GM23338 (cell line): ENCODE measurements at regions not wholly inside any gene's neighbourhood (a gene's known extent, or its start where the extent isn't known, plus 50 kb on each side); places are given as distances from the start of the nearest gene placed in this dataset.

Source experiments
- ATAC-seq: fragments of 200-7000 bp; cut with Tn5 transposase; 3 replicates; pipeline ENCODE4 v1.9.1; 2020
- DNase-seq: peaks from one replicate; pipeline ENCODE4 v3.0.0-alpha.2; 2015; ENCODE audit warnings: low spot score
- H2AFZ ChIP-seq: fragments of 200-600 bp; sonication (generic); 2 replicates; pipeline ENCODE4 v1.8.0; 2016; ENCODE audit warnings: antibody characterized with exemption, mild to moderate bottlenecking, moderate library complexity
- H3F3A ChIP-seq: fragments of 200-600 bp; sonication (generic); replicated peaks from 2 replicates; pipeline ENCODE4 v1.8.0; 2017; ENCODE audit warnings: antibody characterized with exemption, mixed run types, low read depth
- H3K27ac ChIP-seq: fragments of 200-600 bp; sonication (generic); 2 replicates; pipeline ENCODE4 v1.6.1; 2016; ENCODE audit warnings: low read depth
- H3K27me3 ChIP-seq: fragments of 200-600 bp; sonication (generic); 2 replicates; pipeline ENCODE4 v1.8.0; 2016; ENCODE audit warnings: mild to moderate bottlenecking, mixed run types, moderate library complexity; ENCODE audit not compliant: insufficient read depth
- H3K36me3 ChIP-seq: fragments of 200-600 bp; sonication (generic); 2 replicates; pipeline ENCODE4 v1.8.0; 2016; ENCODE audit warnings: mild to moderate bottlenecking; ENCODE audit not compliant: insufficient read depth
- H3K4me1 ChIP-seq: fragments of 200-600 bp; sonication (generic); 2 replicates; pipeline ENCODE4 v1.8.0; 2016; ENCODE audit warnings: mild to moderate bottlenecking, moderate library complexity; ENCODE audit not compliant: insufficient read depth
- H3K4me2 ChIP-seq: fragments of 200-600 bp; sonication (generic); 2 replicates; pipeline ENCODE4 v1.7.1; 2017; ENCODE audit warnings: mixed run types
- H3K4me3 ChIP-seq: fragments of 200-600 bp; sonication (generic); 2 replicates; pipeline ENCODE4 v1.6.1; 2016; ENCODE audit warnings: mixed run types
- H3K79me2 ChIP-seq: fragments of 200-600 bp; sonication (generic); replicated peaks from 2 replicates; pipeline ENCODE4 v1.8.0; 2017; ENCODE audit warnings: mild to moderate bottlenecking; ENCODE audit not compliant: insufficient read depth
- H3K9me2 ChIP-seq: fragments of 200-600 bp; sonication (generic); 2 replicates; pipeline ENCODE4 v1.8.0; 2017; ENCODE audit not compliant: insufficient read depth
- H4K20me1 ChIP-seq: fragments of 200-600 bp; sonication (generic); replicated peaks from 2 replicates; pipeline ENCODE4 v1.8.0; 2017; ENCODE audit warnings: mild to moderate bottlenecking; ENCODE audit not compliant: insufficient read depth
- H3K27ac Mint-ChIP-seq: 2 replicates; pipeline ENCODE4 v1.8.0; 2020; ENCODE audit warnings: inconsistent platforms, mild to moderate bottlenecking, moderate library complexity, mixed read lengths
- H3K27me3 Mint-ChIP-seq: 3 replicates; pipeline ENCODE4 v1.8.0; 2022; ENCODE audit warnings: low read depth, mild to moderate bottlenecking, moderate library complexity, mixed read lengths, inconsistent platforms; ENCODE audit not compliant: insufficient read depth, poor library complexity
- H3K36me3 Mint-ChIP-seq: 3 replicates; pipeline ENCODE4 v1.8.0; 2021; ENCODE audit warnings: low read depth, mild to moderate bottlenecking, inconsistent platforms, moderate library complexity, mixed read lengths
- H3K4me1 Mint-ChIP-seq: 3 replicates; pipeline ENCODE4 v1.8.0; 2020; ENCODE audit warnings: mild to moderate bottlenecking, inconsistent platforms, mixed read lengths
- H3K4me3 Mint-ChIP-seq: 3 replicates; pipeline ENCODE4 v1.8.0; 2021; ENCODE audit warnings: moderate library complexity, mild to moderate bottlenecking, inconsistent platforms, mixed read lengths
- H3K9me3 Mint-ChIP-seq: 3 replicates; pipeline ENCODE4 v1.8.0; 2020; ENCODE audit warnings: moderate library complexity, mild to moderate bottlenecking, inconsistent platforms, mixed read lengths
- CREB1 ChIP-seq: fragments of 250-450 bp; sonication (Bioruptor Pico); IDR thresholded peaks from 2 replicates; pipeline ENCODE4 v1.5.0; 2020; ENCODE audit warnings: low read depth, mild to moderate bottlenecking, moderate library complexity
- CTCF ChIP-seq, 2 experiments: fragments of 200-600 bp in 1 of 2; sonication (generic) in 1 of 2; conservative IDR thresholded peaks; 2 replicates each; pipeline versions ENCODE4 v1.5.1 to v1.6.1; 2016 to 2017; ENCODE audit warnings: antibody characterized with exemption in 2 of 2, low read depth in 2 of 2, mild to moderate bottlenecking in 2 of 2, moderate library complexity in 1 of 2
- ETS1 ChIP-seq: IDR thresholded peaks from 2 replicates; pipeline ENCODE4 v1.6.1; 2016; ENCODE audit warnings: antibody characterized with exemption
- EZH2 ChIP-seq: fragments of 200-600 bp; sonication (generic); IDR thresholded peaks from one replicate; pipeline ENCODE4 v1.8.0; 2017; ENCODE audit warnings: antibody characterized with exemption, mild to moderate bottlenecking, low read depth; ENCODE audit not compliant: unreplicated experiment
- EZH2phosphoT487 ChIP-seq: fragments of 200-600 bp; sonication (generic); IDR thresholded peaks from one replicate; pipeline ENCODE4 v1.8.1; 2018; ENCODE audit warnings: antibody characterized with exemption; ENCODE audit not compliant: unreplicated experiment
- JUNB ChIP-seq: IDR thresholded peaks from one replicate; pipeline ENCODE4 v1.6.1; 2016; ENCODE audit warnings: antibody characterized with exemption; ENCODE audit not compliant: unreplicated experiment
- NANOG ChIP-seq: IDR thresholded peaks from 2 replicates; pipeline ENCODE4 v1.6.1; 2016; ENCODE audit warnings: antibody characterized with exemption, borderline replicate concordance
- POLR2AphosphoS5 ChIP-seq: IDR thresholded peaks from 2 replicates; pipeline ENCODE4 v1.6.1; 2016; ENCODE audit warnings: antibody characterized with exemption, low read depth
- STAT1 ChIP-seq: IDR thresholded peaks from one replicate; pipeline ENCODE4 v1.6.1; 2016; ENCODE audit warnings: antibody characterized with exemption; ENCODE audit not compliant: unreplicated experiment
- ZNF114 ChIP-seq: fragments of 250-450 bp; sonication (Bioruptor Pico); IDR thresholded peaks from 2 replicates; pipeline ENCODE4 v1.5.0; 2020; ENCODE audit warnings: mild to moderate bottlenecking, moderate library complexity
- ZNF331 ChIP-seq: fragments of 250-450 bp; sonication (Bioruptor Pico); IDR thresholded peaks from 2 replicates; pipeline ENCODE4 v1.5.0; 2020; ENCODE audit warnings: low read depth, mild to moderate bottlenecking, moderate library complexity
- ZNF462 ChIP-seq: fragments of 250-450 bp; sonication (Bioruptor Pico); IDR thresholded peaks from 2 replicates; pipeline ENCODE4 v1.5.0; 2020; ENCODE audit warnings: mild to moderate bottlenecking, moderate library complexity
- TF ChIP-seq, protein P1 (sequence below): IDR thresholded peaks from one replicate; pipeline ENCODE4 v1.6.1; 2018; ENCODE audit warnings: antibody characterized with exemption; ENCODE audit not compliant: unreplicated experiment

DNA sequence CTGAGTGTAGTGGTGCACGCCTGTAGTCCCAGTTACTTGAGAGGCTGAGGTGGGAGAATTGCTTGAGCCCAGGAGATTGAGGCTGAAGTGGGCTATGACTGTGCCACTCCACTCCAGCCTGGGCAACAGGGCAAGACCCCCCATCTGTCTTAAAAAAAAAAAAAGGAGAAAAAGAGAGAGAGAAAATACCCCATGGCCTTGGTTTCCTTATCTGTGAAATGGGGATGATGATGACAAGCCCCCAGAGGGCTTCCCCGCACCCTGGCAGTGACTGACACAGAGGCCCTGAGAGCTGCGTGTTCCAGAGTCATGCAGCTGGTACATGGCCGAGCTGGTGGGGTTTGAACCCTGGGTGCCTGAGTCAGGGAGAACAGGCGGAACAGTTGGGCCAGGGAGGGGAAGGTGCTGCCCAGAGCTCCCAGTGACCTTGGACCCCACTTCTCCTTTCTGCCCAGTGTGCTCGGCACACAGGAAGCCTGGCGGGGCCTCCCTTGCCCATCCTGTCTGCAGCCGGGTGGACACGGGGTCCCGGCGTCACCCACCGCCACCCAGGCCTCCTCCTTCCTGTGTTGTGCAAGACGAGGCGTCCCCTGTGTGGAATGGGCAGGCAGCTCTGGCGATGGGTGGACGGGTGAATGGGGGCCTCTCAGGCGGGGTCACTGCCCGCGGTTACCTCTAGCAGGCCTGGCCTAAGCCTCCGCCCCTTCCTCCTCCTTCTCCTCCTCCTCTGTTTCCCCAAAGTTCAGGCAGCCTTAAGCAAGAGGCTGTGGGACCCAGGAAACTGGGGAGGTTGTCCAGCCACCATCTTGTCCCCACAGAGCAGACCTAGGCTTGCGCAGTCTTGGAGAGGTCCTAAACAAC, 84.2 kb downstream of the CEBPB start:
- no peaks in the 10 kb centered on the region for H3K27me3 ChIP-seq
- no peaks in the 10 kb centered on the region for H3F3A ChIP-seq
- H2AFZ ChIP-seq, result no peak overlapping the region
- 0 out of 3 replicates have a peak, but pooled peaks cover 2% of the 10 kb centered on the region for H3K4me1 Mint-ChIP-seq
- no peaks in the 10 kb centered on the region for H3K79me2 ChIP-seq
- no peaks in the 10 kb centered on the region for H4K20me1 ChIP-seq
- H3K4me2 ChIP-seq, result no peak overlapping the region
- DNase-seq, result no peak
- H3K4me3 ChIP-seq, result no peak overlapping the region
- TF ChIP-seq ZNF331 (CRISPR knock-in tag) (no peak), CTCF (conservative IDR thresholded peaks at IDR 0.05; ENCODE audit: low read depth in 2 of 2) (no peak), CREB1 (CRISPR knock-in tag) (no peak), ZNF462 (CRISPR knock-in tag) (no peak), NANOG (no peak), EZH2 (no peak), ETS1 (no peak), JUNB (no peak), EZH2phosphoT487 (no peak), STAT1 (no peak), ZNF114 (no peak), POLR2AphosphoS5 (no peak)
- TF ChIP-seq, protein P1, sequence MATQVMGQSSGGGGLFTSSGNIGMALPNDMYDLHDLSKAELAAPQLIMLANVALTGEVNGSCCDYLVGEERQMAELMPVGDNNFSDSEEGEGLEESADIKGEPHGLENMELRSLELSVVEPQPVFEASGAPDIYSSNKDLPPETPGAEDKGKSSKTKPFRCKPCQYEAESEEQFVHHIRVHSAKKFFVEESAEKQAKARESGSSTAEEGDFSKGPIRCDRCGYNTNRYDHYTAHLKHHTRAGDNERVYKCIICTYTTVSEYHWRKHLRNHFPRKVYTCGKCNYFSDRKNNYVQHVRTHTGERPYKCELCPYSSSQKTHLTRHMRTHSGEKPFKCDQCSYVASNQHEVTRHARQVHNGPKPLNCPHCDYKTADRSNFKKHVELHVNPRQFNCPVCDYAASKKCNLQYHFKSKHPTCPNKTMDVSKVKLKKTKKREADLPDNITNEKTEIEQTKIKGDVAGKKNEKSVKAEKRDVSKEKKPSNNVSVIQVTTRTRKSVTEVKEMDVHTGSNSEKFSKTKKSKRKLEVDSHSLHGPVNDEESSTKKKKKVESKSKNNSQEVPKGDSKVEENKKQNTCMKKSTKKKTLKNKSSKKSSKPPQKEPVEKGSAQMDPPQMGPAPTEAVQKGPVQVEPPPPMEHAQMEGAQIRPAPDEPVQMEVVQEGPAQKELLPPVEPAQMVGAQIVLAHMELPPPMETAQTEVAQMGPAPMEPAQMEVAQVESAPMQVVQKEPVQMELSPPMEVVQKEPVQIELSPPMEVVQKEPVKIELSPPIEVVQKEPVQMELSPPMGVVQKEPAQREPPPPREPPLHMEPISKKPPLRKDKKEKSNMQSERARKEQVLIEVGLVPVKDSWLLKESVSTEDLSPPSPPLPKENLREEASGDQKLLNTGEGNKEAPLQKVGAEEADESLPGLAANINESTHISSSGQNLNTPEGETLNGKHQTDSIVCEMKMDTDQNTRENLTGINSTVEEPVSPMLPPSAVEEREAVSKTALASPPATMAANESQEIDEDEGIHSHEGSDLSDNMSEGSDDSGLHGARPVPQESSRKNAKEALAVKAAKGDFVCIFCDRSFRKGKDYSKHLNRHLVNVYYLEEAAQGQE, result no peak
- H3K27me3 Mint-ChIP-seq, result peaks cover 10% of the 10 kb centered on the region
- H3K9me2 ChIP-seq, result no peaks in the 10 kb centered on the region
- H3K36me3 ChIP-seq, result no peaks in the 10 kb centered on the region
- no peak overlapping the region for H3K27ac Mint-ChIP-seq
- H3K27ac ChIP-seq, result no peak overlapping the region
- no peak overlapping the region for H3K4me3 Mint-ChIP-seq
- ATAC-seq, result no peak
- H3K4me1 ChIP-seq, result no peaks in the 10 kb centered on the region
- H3K9me3 Mint-ChIP-seq, result no peaks in the 10 kb centered on the region
- no peaks in the 10 kb centered on the region for H3K36me3 Mint-ChIP-seq
